MM.1S (cell line): ENCODE measurements at regions not wholly inside any gene's neighbourhood (a gene's known extent, or its start where the extent isn't known, plus 50 kb on each side); places are given as distances from the start of the nearest gene placed in this dataset.

Experiments used
- DNase-seq: peaks from one replicate; pipeline ENCODE4 v3.0.0-alpha.2; 2015
- H2AFZ ChIP-seq: fragments of 300-600 bp; sonication (generic); 2 replicates; pipeline ENCODE4 v1.6.0; 2016; ENCODE audit warnings: antibody characterized with exemption, low read length
- H3F3A ChIP-seq: fragments of 300-600 bp; sonication (generic); 2 replicates; pipeline ENCODE4 v1.6.1; 2016; ENCODE audit warnings: mild to moderate bottlenecking, antibody characterized with exemption, low read length, moderate library complexity, mixed read lengths; ENCODE audit not compliant: insufficient read depth
- H3K27ac ChIP-seq: fragments of 300-600 bp; sonication (generic); 2 replicates; pipeline ENCODE4 v1.5.1; 2016; ENCODE audit warnings: mild to moderate bottlenecking, low read length
- H3K27me3 ChIP-seq: fragments of 300-600 bp; sonication (generic); replicated peaks from 2 replicates; pipeline ENCODE4 v1.6.0; 2016; ENCODE audit warnings: low read length; ENCODE audit not compliant: insufficient read depth
- H3K36me3 ChIP-seq: fragments of 300-600 bp; sonication (generic); replicated peaks from 2 replicates; pipeline ENCODE4 v1.6.1; 2016; ENCODE audit warnings: mild to moderate bottlenecking, low read length, mixed read lengths; ENCODE audit not compliant: insufficient read depth
- H3K4me1 ChIP-seq: fragments of 300-600 bp; sonication (generic); 2 replicates; pipeline ENCODE4 v1.6.1; 2016; ENCODE audit warnings: low read length, mixed read lengths
- H3K4me2 ChIP-seq: fragments of 300-600 bp; sonication (generic); 2 replicates; pipeline ENCODE4 v1.6.0; 2016; ENCODE audit warnings: low read depth, low read length
- H3K4me3 ChIP-seq: fragments of 300-600 bp; sonication (generic); 2 replicates; pipeline ENCODE4 v1.5.1; 2016; ENCODE audit warnings: low read length, mixed read lengths
- H3K79me2 ChIP-seq: fragments of 300-600 bp; sonication (generic); 2 replicates; pipeline ENCODE4 v1.6.1; 2016; ENCODE audit warnings: mixed run types, low read length, mixed read lengths
- H3K9ac ChIP-seq: fragments of 300-600 bp; sonication (generic); 2 replicates; pipeline ENCODE4 v1.6.1; 2016; ENCODE audit warnings: low read length, mixed read lengths
- H3K9me2 ChIP-seq: fragments of 300-600 bp; sonication (generic); replicated peaks from 2 replicates; pipeline ENCODE4 v1.6.1; 2016; ENCODE audit warnings: mild to moderate bottlenecking, low read length, mixed read lengths; ENCODE audit not compliant: insufficient read depth
- H3K9me3 ChIP-seq: fragments of 300-600 bp; sonication (generic); replicated peaks from 2 replicates; pipeline ENCODE4 v1.6.1; 2016; ENCODE audit warnings: mild to moderate bottlenecking, low read length, mixed read lengths; ENCODE audit not compliant: insufficient read depth
- H4K20me1 ChIP-seq: fragments of 300-600 bp; sonication (generic); 2 replicates; pipeline ENCODE4 v1.6.1; 2016; ENCODE audit warnings: mild to moderate bottlenecking, low read length, moderate library complexity, mixed read lengths; ENCODE audit not compliant: insufficient read depth
- CTCF ChIP-seq: fragments of 300-600 bp; sonication (generic); IDR thresholded peaks from 2 replicates; pipeline ENCODE4 v1.5.1; 2016; ENCODE audit warnings: antibody characterized with exemption, low read length, mixed read lengths
- EZH2 ChIP-seq: fragments of 300-600 bp; sonication (generic); optimal IDR thresholded peaks from 2 replicates; pipeline ENCODE3; 2017; ENCODE audit warnings: low read depth, mild to moderate bottlenecking, antibody characterized with exemption, low read length, mixed read lengths
- EZH2phosphoT487 ChIP-seq: fragments of 300-600 bp; sonication (generic); IDR thresholded peaks from 2 replicates; pipeline ENCODE4 v1.6.1; 2018; ENCODE audit warnings: antibody characterized with exemption, low read length

GRCh38 chr11:98056945-98057344, 963.8 kb upstream of the CNTN5 start:
- Histone ChIP-seq H4K20me1 (no peaks in the 10 kb centered on the region), H3K4me1 (no peaks in the 10 kb centered on the region), H3K4me3 (no peak overlapping the region), H3K4me2 (no peak overlapping the region), H3K27me3 (no peaks in the 10 kb centered on the region), H2AFZ (no peak overlapping the region), H3K9ac (no peak overlapping the region), H3K27ac (no peak overlapping the region), H3K79me2 (no peaks in the 10 kb centered on the region), H3F3A (no peaks in the 10 kb centered on the region), H3K9me2 (no peaks in the 10 kb centered on the region), H3K36me3 (no peaks in the 10 kb centered on the region), H3K9me3 (no peaks in the 10 kb centered on the region)
- DNase-seq = no peak
- TF ChIP-seq EZH2phosphoT487 (no peak), CTCF (no peak), EZH2 (no peak)

- Histone ChIP-seq H3K36me3 (no peaks in the 10 kb centered on the region), H3K9ac (no peak overlapping the region), H3K9me3 (no peaks in the 10 kb centered on the region), H3K9me2 (no peaks in the 10 kb centered on the region), H4K20me1 (no peaks in the 10 kb centered on the region), H3K79me2 (no peaks in the 10 kb centered on the region), H3K4me1 (no peaks in the 10 kb centered on the region), H3K27ac (no peak overlapping the region), H3F3A (no peaks in the 10 kb centered on the region), H2AFZ (no peak overlapping the region), H3K4me2 (no peak overlapping the region), H3K27me3 (no peaks in the 10 kb centered on the region), H3K4me3 (no peak overlapping the region)
- no peak for DNase-seq
- TF ChIP-seq EZH2phosphoT487 (no peak), CTCF (no peak), EZH2 (no peak)
Measured at GRCh38 chr11:98059488-98059887, 961.3 kb upstream of the CNTN5 start.

GRCh38 chr11:98060759-98061158, 960.0 kb upstream of the CNTN5 start:
- Histone ChIP-seq H2AFZ (no peak overlapping the region), H3K79me2 (no peaks in the 10 kb centered on the region), H4K20me1 (no peaks in the 10 kb centered on the region), H3K9me3 (no peaks in the 10 kb centered on the region), H3K4me1 (no peaks in the 10 kb centered on the region), H3F3A (no peaks in the 10 kb centered on the region), H3K4me2 (no peak overlapping the region), H3K36me3 (no peaks in the 10 kb centered on the region), H3K9me2 (no peaks in the 10 kb centered on the region), H3K4me3 (no peak overlapping the region), H3K27ac (no peak overlapping the region), H3K9ac (no peak overlapping the region), H3K27me3 (no peaks in the 10 kb centered on the region)
- no peak for DNase-seq
- TF ChIP-seq EZH2phosphoT487 (no peak), CTCF (no peak), EZH2 (no peak)

GRCh38 chr11:98061858-98062257, 958.9 kb upstream of the CNTN5 start:
- Histone ChIP-seq H4K20me1 (no peaks in the 10 kb centered on the region), H2AFZ (no peak overlapping the region), H3K4me3 (no peak overlapping the region), H3K27me3 (no peaks in the 10 kb centered on the region), H3K9me3 (no peaks in the 10 kb centered on the region), H3K4me1 (no peaks in the 10 kb centered on the region), H3K9me2 (no peaks in the 10 kb centered on the region), H3K9ac (no peak overlapping the region), H3F3A (no peaks in the 10 kb centered on the region), H3K36me3 (no peaks in the 10 kb centered on the region), H3K79me2 (no peaks in the 10 kb centered on the region), H3K27ac (no peak overlapping the region), H3K4me2 (no peak overlapping the region)
- no peak for DNase-seq
- no peak for TF ChIP-seq EZH2phosphoT487
- no peak for TF ChIP-seq EZH2
- no peak for TF ChIP-seq CTCF
